ENCODE measurements at regions not wholly inside any gene's neighbourhood (a gene's known extent, or its start where the extent isn't known, plus 50 kb on each side); places are given as distances from the start of the nearest gene placed in this dataset.

- DNase-seq (ENCODE audit: low read depth) = no peak
- TF ChIP-seq CTCF (IDR thresholded peaks at IDR 0.05; ENCODE audit: low read length, missing control alignments) = no peak
- no peak overlapping the region for H3K4me3 ChIP-seq (replicated peaks; ENCODE audit: low read depth, low read length)
These were observed 207.8 kb upstream of the ZFP64 start for GRCh38 chr20:52399352-52399751.

- no peak for TF ChIP-seq CTCF (IDR thresholded peaks at IDR 0.05; ENCODE audit: low read length, missing control alignments)
- no peak for DNase-seq (ENCODE audit: low read depth)
- H3K4me3 ChIP-seq (replicated peaks; ENCODE audit: low read depth, low read length) = no peak overlapping the region
These were observed 198.0 kb upstream of the ZFP64 start for GRCh38 chr20:52389606-52390005.

GRCh38 chr20:52383995-52384621, 192.5 kb upstream of the ZFP64 start:
- no peak for DNase-seq (ENCODE audit: low read depth)
- TF ChIP-seq CTCF (IDR thresholded peaks at IDR 0.05; ENCODE audit: low read length, missing control alignments) = no peak
- no peak overlapping the region for H3K4me3 ChIP-seq (replicated peaks; ENCODE audit: low read depth, low read length)

- no peak for TF ChIP-seq CTCF (IDR thresholded peaks at IDR 0.05; ENCODE audit: low read length, missing control alignments)
- no peak overlapping the region for H3K4me3 ChIP-seq (replicated peaks; ENCODE audit: low read depth, low read length)
- DNase-seq (ENCODE audit: low read depth) = no peak
These were observed 191.4 kb upstream of the ZFP64 start for GRCh38 chr20:52382933-52383332.

GRCh38 chr20:52379723-52380336, 188.3 kb upstream of the ZFP64 start:
- TF ChIP-seq CTCF (IDR thresholded peaks at IDR 0.05; ENCODE audit: low read length, missing control alignments) = peak; percentile 97
- DNase-seq (ENCODE audit: low read depth) = peak; percentile 42
- H3K4me3 ChIP-seq (replicated peaks; ENCODE audit: low read depth, low read length) = no peak overlapping the region

GRCh38 chr20:52372169-52372568, 180.6 kb upstream of the ZFP64 start:
- no peak overlapping the region for H3K4me3 ChIP-seq (replicated peaks; ENCODE audit: low read depth, low read length)
- TF ChIP-seq CTCF (IDR thresholded peaks at IDR 0.05; ENCODE audit: low read length, missing control alignments) = no peak
- DNase-seq (ENCODE audit: low read depth) = no peak

GRCh38 chr20:52365688-52366087, 174.1 kb upstream of the ZFP64 start:
- no peak for TF ChIP-seq CTCF (IDR thresholded peaks at IDR 0.05; ENCODE audit: low read length, missing control alignments)
- H3K4me3 ChIP-seq (replicated peaks; ENCODE audit: low read depth, low read length) = no peak overlapping the region
- no peak for DNase-seq (ENCODE audit: low read depth)
